H7 (cell line): ENCODE measurements at regions not wholly inside any gene's neighbourhood (a gene's known extent, or its start where the extent isn't known, plus 50 kb on each side); places are given as distances from the start of the nearest gene placed in this dataset.

Source experiments
- DNase-seq: peaks from one replicate; pipeline ENCODE4 v3.0.0; 2012
- H3K27me3 ChIP-seq: 2 replicates; pipeline ENCODE4 v1.6.0; 2011; ENCODE audit warnings: mild to moderate bottlenecking, low read length; ENCODE audit not compliant: control insufficient read depth, insufficient read depth
- H3K36me3 ChIP-seq: replicated peaks from 2 replicates; pipeline ENCODE4 v1.5.1; 2011; ENCODE audit warnings: low read length; ENCODE audit not compliant: control insufficient read depth, insufficient read depth
- H3K4me3 ChIP-seq: 2 replicates; pipeline ENCODE4 v1.5.1; 2011; ENCODE audit warnings: low read depth, mild to moderate bottlenecking, control low read depth, low read length, moderate library complexity; ENCODE audit not compliant: insufficient read depth

DNA sequence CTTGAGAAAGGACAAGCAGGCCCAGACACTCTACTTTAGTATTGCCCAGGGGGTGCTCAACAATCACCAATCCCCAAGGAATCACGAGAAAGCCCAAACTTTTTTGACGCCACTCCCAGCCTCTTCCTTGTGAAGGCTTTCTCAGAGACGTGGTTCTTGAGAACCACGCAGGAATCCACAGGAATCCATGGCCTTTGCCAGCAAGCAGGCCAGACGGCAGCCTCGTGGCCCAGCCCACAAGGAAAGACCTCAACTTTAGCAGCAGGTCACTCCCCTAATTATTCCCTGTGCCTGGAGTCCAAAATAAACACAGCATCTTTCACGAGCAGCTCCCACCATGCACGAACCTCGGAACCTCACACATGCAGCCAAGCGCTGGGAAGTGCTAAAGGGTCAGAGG lies 104.2 kb downstream of the WT1 start:
- peaks cover 18% of the 10 kb centered on the region for H3K27me3 ChIP-seq
- H3K36me3 ChIP-seq, result no peaks in the 10 kb centered on the region
- H3K4me3 ChIP-seq, result no peak overlapping the region
- DNase-seq, result no peak

GRCh38 chr11:32331792-32332191 lies 103.5 kb downstream of the WT1 start:
- H3K27me3 ChIP-seq, result peaks cover 18% of the 10 kb centered on the region
- no peaks in the 10 kb centered on the region for H3K36me3 ChIP-seq
- DNase-seq, result no peak
- no peak overlapping the region for H3K4me3 ChIP-seq

- no peak for DNase-seq
- Histone ChIP-seq H3K27me3 (peaks cover 18% of the 10 kb centered on the region), H3K4me3 (peak overlapping the region; percentile 50), H3K36me3 (no peaks in the 10 kb centered on the region)
These were observed 102.4 kb downstream of the WT1 start for GRCh38 chr11:32332990-32333319.

DNA sequence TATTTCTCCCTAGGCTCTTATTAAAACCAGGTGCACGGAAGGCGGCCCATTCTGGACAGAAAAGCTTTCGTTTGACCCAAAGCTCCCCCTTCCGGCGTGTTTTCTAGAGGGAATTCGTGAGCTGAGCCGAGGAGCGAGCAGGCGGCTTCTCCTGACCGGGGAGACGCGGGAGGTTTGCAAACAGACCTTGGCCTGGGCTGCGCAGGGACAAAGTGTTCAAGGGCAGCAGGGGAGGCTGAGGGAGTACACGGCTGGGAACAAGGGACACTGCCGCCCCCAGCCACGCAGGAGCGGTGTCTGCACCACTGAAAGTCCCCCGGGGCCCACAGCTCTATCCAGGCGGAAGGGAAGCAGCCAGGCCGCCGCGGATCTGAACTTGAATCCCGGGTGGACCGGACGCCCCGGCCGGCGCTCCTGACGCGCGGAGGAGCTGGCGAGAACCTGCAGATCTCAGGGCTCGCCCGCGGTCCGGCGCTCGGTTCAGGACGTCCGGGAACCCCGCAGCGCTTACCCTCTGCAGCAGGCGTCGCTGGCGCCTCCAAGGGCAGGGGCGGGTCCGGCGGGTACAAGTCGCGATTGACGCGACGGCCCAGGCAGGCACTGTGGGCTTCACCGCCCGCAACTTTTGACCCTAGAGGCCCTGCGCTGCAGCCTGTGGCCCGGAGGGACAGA lies 101.9 kb downstream of the WT1 start:
- Histone ChIP-seq H3K4me3 (peak overlapping the region; percentile 50), H3K27me3 (peaks cover 18% of the 10 kb centered on the region), H3K36me3 (no peaks in the 10 kb centered on the region)
- peak; percentile 85 for DNase-seq

DNA sequence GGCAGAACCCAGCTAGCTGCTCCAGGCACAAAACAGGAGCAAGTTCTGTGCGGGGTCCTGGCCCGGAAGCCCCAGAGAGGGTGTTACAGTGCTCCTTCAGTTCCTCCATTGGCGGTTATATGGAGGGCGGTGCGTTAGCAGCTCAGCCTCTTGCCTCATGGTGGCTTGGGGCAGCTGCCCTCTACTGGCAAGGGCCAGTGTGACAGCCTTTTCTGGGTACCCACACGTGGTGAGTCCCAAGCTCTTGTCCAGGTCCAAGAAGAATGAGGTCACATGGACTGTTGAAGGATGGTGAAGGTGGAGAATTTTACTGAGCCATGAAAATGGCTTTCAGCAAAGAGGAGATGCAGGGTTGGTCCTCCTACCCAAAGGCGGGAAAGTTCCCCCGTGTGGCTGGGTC lies 100.5 kb downstream of the WT1 start:
- Histone ChIP-seq H3K27me3 (peaks cover 18% of the 10 kb centered on the region), H3K36me3 (no peaks in the 10 kb centered on the region), H3K4me3 (no peak overlapping the region)
- peak; percentile 71 for DNase-seq
